H54 (cell line): ENCODE measurements at regions not wholly inside any gene's neighbourhood (a gene's known extent, or its start where the extent isn't known, plus 50 kb on each side); places are given as distances from the start of the nearest gene placed in this dataset.

Source experiments
- DNase-seq: peaks from one replicate; pipeline ENCODE4 v3.0.0; 2011; ENCODE audit warnings: low spot score, mixed read lengths; ENCODE audit not compliant: insufficient read length
- FAIRE-seq: peaks from 3 replicates; lab custom pipeline; 2011; peaks lifted over from hg19 to GRCh38; lab: Jason Lieb, UNC
- POLR2A ChIP-seq: IDR thresholded peaks from 2 replicates; pipeline ENCODE4 v1.6.1; 2011; ENCODE audit warnings: low read depth, mild to moderate bottlenecking, low read length

- FAIRE-seq (no peak), DNase-seq (no peak)
- no peak for TF ChIP-seq POLR2A
These were observed 174.3 kb downstream of the SOX2 start for GRCh38 chr3:181885868-181886630.

GRCh38 chr3:181886676-181887075, 175.0 kb downstream of the SOX2 start:
- TF ChIP-seq POLR2A = no peak
- FAIRE-seq (no peak), DNase-seq (no peak)

GRCh38 chr3:181887685-181888084, 176.0 kb downstream of the SOX2 start:
- no peak for TF ChIP-seq POLR2A
- no peak for FAIRE-seq
- DNase-seq = no peak

- TF ChIP-seq POLR2A = no peak
- DNase-seq = no peak
- no peak for FAIRE-seq
These were observed 176.5 kb downstream of the SOX2 start for GRCh38 chr3:181888234-181888633.

- DNase-seq = no peak
- FAIRE-seq = no peak
These were observed 181.1 kb downstream of the SOX2 start for GRCh38 chr3:181892848-181893247.

GRCh38 chr3:181896605-181897004, 184.9 kb downstream of the SOX2 start:
- TF ChIP-seq POLR2A = no peak
- no peak for DNase-seq
- FAIRE-seq = no peak

More at GRCh38 chr3:181892848-181893247, 181.1 kb downstream of the SOX2 start:
- TF ChIP-seq POLR2A = no peak

- DNase-seq = no peak
- FAIRE-seq = no peak
- no peak for TF ChIP-seq POLR2A
These were observed 188.0 kb downstream of the SOX2 start for GRCh38 chr3:181899702-181900101.

- TF ChIP-seq POLR2A = no peak
- DNase-seq (no peak), FAIRE-seq (no peak)
These were observed 189.9 kb downstream of the SOX2 start for GRCh38 chr3:181901626-181902025.

GRCh38 chr3:181906338-181906737, 194.6 kb downstream of the SOX2 start:
- DNase-seq = no peak
- FAIRE-seq = no peak
- TF ChIP-seq POLR2A = no peak

- no peak for DNase-seq
- TF ChIP-seq POLR2A = no peak
- no peak for FAIRE-seq
These were observed 197.5 kb downstream of the SOX2 start for GRCh38 chr3:181909241-181909640.

- TF ChIP-seq POLR2A = no peak
- no peak for DNase-seq
- no peak for FAIRE-seq
These were observed 200.7 kb downstream of the SOX2 start for GRCh38 chr3:181912384-181912783.

- TF ChIP-seq POLR2A = no peak
- no peak for DNase-seq
- no peak for FAIRE-seq
These were observed 201.5 kb downstream of the SOX2 start for GRCh38 chr3:181913254-181913653.

GRCh38 chr3:181915551-181915950, 203.8 kb downstream of the SOX2 start:
- no peak for FAIRE-seq
- TF ChIP-seq POLR2A = no peak
- DNase-seq = no peak

GRCh38 chr3:181916013-181916412, 204.3 kb downstream of the SOX2 start:
- FAIRE-seq = no peak
- no peak for DNase-seq
- no peak for TF ChIP-seq POLR2A

- FAIRE-seq (no peak), DNase-seq (no peak)
- no peak for TF ChIP-seq POLR2A
These were observed 205.3 kb downstream of the SOX2 start for GRCh38 chr3:181917027-181917426.
